RWPE2 (cell line): ENCODE measurements at regions not wholly inside any gene's neighbourhood (a gene's known extent, or its start where the extent isn't known, plus 50 kb on each side); places are given as distances from the start of the nearest gene placed in this dataset.

Experiments
- ATAC-seq: fragments of 200-7000 bp; cut with Tn5 transposase; 3 replicates; pipeline ENCODE4 v1.9.1; 2021; ENCODE audit warnings: low read depth
- DNase-seq: peaks from one replicate; pipeline ENCODE4 v3.0.0-alpha.2; 2020; ENCODE audit warnings: low spot score
- H3K27ac ChIP-seq: fragments of 450-650 bp; 2 replicates; pipeline ENCODE4 v1.5.1; 2017; ENCODE audit warnings: mild to moderate bottlenecking; ENCODE audit not compliant: poor library complexity, severe bottlenecking
- H3K27me3 ChIP-seq: fragments of 250-450 bp; sonication (Bioruptor Pico); 2 replicates; pipeline ENCODE4 v1.5.1; 2021; ENCODE audit warnings: mild to moderate bottlenecking, moderate library complexity; ENCODE audit not compliant: insufficient read depth, poor library complexity, severe bottlenecking
- H3K36me3 ChIP-seq: fragments of 250-450 bp; sonication (Bioruptor Pico); 2 replicates; pipeline ENCODE4 v1.5.1; 2020; ENCODE audit warnings: low read depth, mild to moderate bottlenecking, moderate library complexity
- H3K4me1 ChIP-seq: fragments of 250-450 bp; sonication (Bioruptor Pico); 2 replicates; pipeline ENCODE4 v1.5.1; 2021; ENCODE audit warnings: mild to moderate bottlenecking, moderate library complexity; ENCODE audit not compliant: insufficient read depth, poor library complexity, severe bottlenecking
- H3K4me3 ChIP-seq: fragments of 250-450 bp; sonication (Bioruptor Pico); 2 replicates; pipeline ENCODE4 v1.5.1; 2021; ENCODE audit warnings: mild to moderate bottlenecking, moderate library complexity; ENCODE audit not compliant: severe bottlenecking
- H3K9me3 ChIP-seq: fragments of 250-450 bp; sonication (Bioruptor Pico); 2 replicates; pipeline ENCODE4 v1.5.1; 2021; ENCODE audit warnings: mild to moderate bottlenecking, moderate library complexity; ENCODE audit not compliant: severe bottlenecking
- CTCF ChIP-seq: fragments of 450-650 bp; IDR thresholded peaks from one replicate; pipeline ENCODE4 v1.5.1; 2017; ENCODE audit warnings: mild to moderate bottlenecking, moderate library complexity; ENCODE audit not compliant: poor library complexity, severe bottlenecking

GRCh38 chr9:33638391-33638915 is 114.4 kb downstream of the ANKRD18B start:
- Histone ChIP-seq H3K27ac (no peak overlapping the region), H3K4me1 (no peaks in the 10 kb centered on the region), H3K9me3 (no peaks in the 10 kb centered on the region), H3K4me3 (no peak overlapping the region), H3K27me3 (peaks cover 7% of the 10 kb centered on the region), H3K36me3 (no peaks in the 10 kb centered on the region)
- no peak for ATAC-seq
- no peak for TF ChIP-seq CTCF
- DNase-seq = no peak

GRCh38 chr9:33645706-33646105 is 121.7 kb downstream of the ANKRD18B start:
- H3K27ac ChIP-seq = no peak overlapping the region
- H3K9me3 ChIP-seq = no peaks in the 10 kb centered on the region
- H3K4me3 ChIP-seq = no peak overlapping the region
- ATAC-seq (no peak), DNase-seq (no peak)
- no peaks in the 10 kb centered on the region for H3K36me3 ChIP-seq
- H3K4me1 ChIP-seq = no peaks in the 10 kb centered on the region
- H3K27me3 ChIP-seq = peaks cover 3% of the 10 kb centered on the region
- TF ChIP-seq CTCF = peak; percentile 23

- no peak for ATAC-seq
Observed at GRCh38 chr9:33649463-33649862, 125.4 kb downstream of the ANKRD18B start.

GRCh38 chr9:33651125-33651524 is 127.1 kb downstream of the ANKRD18B start:
- H3K27ac ChIP-seq = no peak overlapping the region
- H3K4me1 ChIP-seq = no peaks in the 10 kb centered on the region
- peaks cover 17% of the 10 kb centered on the region for H3K27me3 ChIP-seq
- H3K4me3 ChIP-seq = no peak overlapping the region
- no peak for TF ChIP-seq CTCF
- ATAC-seq (no peak), DNase-seq (no peak)
- H3K36me3 ChIP-seq = no peaks in the 10 kb centered on the region
- H3K9me3 ChIP-seq = no peaks in the 10 kb centered on the region

More at GRCh38 chr9:33649463-33649862, 125.4 kb downstream of the ANKRD18B start:
- no peaks in the 10 kb centered on the region for H3K36me3 ChIP-seq
- H3K4me1 ChIP-seq = no peaks in the 10 kb centered on the region
- DNase-seq = no peak
- H3K4me3 ChIP-seq = no peak overlapping the region
- no peak overlapping the region for H3K27ac ChIP-seq
- no peak for TF ChIP-seq CTCF
- H3K9me3 ChIP-seq = no peaks in the 10 kb centered on the region
- H3K27me3 ChIP-seq = peaks cover 17% of the 10 kb centered on the region

- Histone ChIP-seq H3K4me3 (no peak overlapping the region), H3K36me3 (no peaks in the 10 kb centered on the region), H3K27ac (no peak overlapping the region), H3K27me3 (no peaks in the 10 kb centered on the region), H3K4me1 (no peaks in the 10 kb centered on the region), H3K9me3 (no peaks in the 10 kb centered on the region)
- no peak for TF ChIP-seq CTCF
- no peak for DNase-seq
- ATAC-seq = no peak
Observed at GRCh38 chr9:33659921-33660320, 135.4 kb upstream of the PRSS3 start.
